BJ (cell line): ENCODE measurements at regions not wholly inside any gene's neighbourhood (a gene's known extent, or its start where the extent isn't known, plus 50 kb on each side); places are given as distances from the start of the nearest gene placed in this dataset.

ENCODE experiments used
- CTCF ChIA-PET: fragments of 350-600 bp; formaldehyde crosslinking; extraction: SDS; loops from one replicate; lab custom pipeline; 2021; ENCODE audit warnings: antibody characterized with exemption, inconsistent platforms; lab: Yijun Ruan, JAX
- POLR2A ChIA-PET: fragments of 300-600 bp; sonication (Branson Sonifier 250); formaldehyde crosslinking; extraction: SDS; loops from one replicate; lab custom pipeline; 2021; ENCODE audit warnings: antibody characterized with exemption; lab: Charles Lee
- DNase-seq: peaks from one replicate; pipeline ENCODE4 v3.0.0-alpha.2; 2011; ENCODE audit warnings: low read depth
- H3K27me3 ChIP-seq: 2 replicates; pipeline ENCODE4 v1.6.0; 2011; ENCODE audit warnings: low read length; ENCODE audit not compliant: control insufficient read depth, insufficient read depth
- H3K36me3 ChIP-seq: 2 replicates; pipeline ENCODE4 v1.5.1; 2011; ENCODE audit warnings: low read length; ENCODE audit not compliant: control insufficient read depth, insufficient read depth
- H3K4me3 ChIP-seq: 2 replicates; pipeline ENCODE4 v1.5.1; 2011; ENCODE audit warnings: low read depth, mild to moderate bottlenecking, control low read depth, low read length
- CTCF ChIP-seq: IDR thresholded peaks from 2 replicates; pipeline ENCODE4 v1.5.1; 2011; ENCODE audit warnings: low read depth, mild to moderate bottlenecking, control low read depth, inconsistent platforms, low read length, moderate library complexity; ENCODE audit not compliant: insufficient read depth

- DNase-seq: peak; percentile 70
- TF ChIP-seq CTCF: no peak
- ChIA-PET POLR2A (no interaction called here), CTCF (no interaction called here)
- H3K4me3 ChIP-seq: no peak overlapping the region
- no peaks in the 10 kb centered on the region for H3K36me3 ChIP-seq
- no peaks in the 10 kb centered on the region for H3K27me3 ChIP-seq
Measured at GRCh38 chr6:17013701-17014100, 88.1 kb upstream of the STMND1 start.

- Histone ChIP-seq H3K4me3 (peak overlapping the region; percentile 32), H3K27me3 (no peaks in the 10 kb centered on the region), H3K36me3 (no peaks in the 10 kb centered on the region)
- ChIA-PET POLR2A (interaction anchor here (0.5 to 1.1 kb wide), 4 partner anchors 11 to 244 kb away, joined by 3 to 4 read pairs (median 3); no protein-coding TSS in a partner anchor), CTCF (interaction anchor here (0.8 to 2.4 kb wide), 9 partner anchors 9 to 249 kb away, joined by 3 to 11 read pairs (median 4); no protein-coding TSS in a partner anchor)
- DNase-seq: peak; percentile 92
- TF ChIP-seq CTCF: peak; percentile 52
Measured at GRCh38 chr6:17012421-17013225, 89.2 kb upstream of the STMND1 start.

GRCh38 chr6:17011985-17012384, 89.9 kb upstream of the STMND1 start:
- Histone ChIP-seq H3K27me3 (no peaks in the 10 kb centered on the region), H3K36me3 (no peaks in the 10 kb centered on the region), H3K4me3 (no peak overlapping the region)
- POLR2A ChIA-PET: interaction anchor here (0.5 to 1.1 kb wide), 3 partner anchors 10 to 243 kb away, joined by 3 to 4 read pairs (median 3); no protein-coding TSS in a partner anchor
- TF ChIP-seq CTCF: no peak
- no peak for DNase-seq
- CTCF ChIA-PET: interaction anchor here (0.8 to 2.4 kb wide), 9 partner anchors 9 to 249 kb away, joined by 3 to 11 read pairs (median 4); no protein-coding TSS in a partner anchor

GRCh38 chr6:17007749-17008148, 94.1 kb upstream of the STMND1 start:
- ChIA-PET POLR2A (no interaction called here), CTCF (interaction anchor here (0.7 to 1.3 kb wide), 2 partner anchors 66 to 246 kb away, joined by 4 to 6 read pairs; partner anchors contain the start of gene ATXN1)
- Histone ChIP-seq H3K4me3 (no peak overlapping the region), H3K27me3 (no peaks in the 10 kb centered on the region), H3K36me3 (no peaks in the 10 kb centered on the region)
- TF ChIP-seq CTCF: no peak
- no peak for DNase-seq

GRCh38 chr6:17006543-17006942, 95.3 kb upstream of the STMND1 start:
- no peak for DNase-seq
- POLR2A ChIA-PET: no interaction called here
- CTCF ChIA-PET: interaction anchor here (1.0 to 1.1 kb wide), 2 partner anchors 14 to 243 kb away, joined by 3 read pairs; no protein-coding TSS in a partner anchor
- H3K36me3 ChIP-seq: no peaks in the 10 kb centered on the region
- H3K4me3 ChIP-seq: no peak overlapping the region
- no peak for TF ChIP-seq CTCF
- H3K27me3 ChIP-seq: no peaks in the 10 kb centered on the region
